Neural cell (in vitro differentiated cells): ENCODE measurements at regions not wholly inside any gene's neighbourhood (a gene's known extent, or its start where the extent isn't known, plus 50 kb on each side); places are given as distances from the start of the nearest gene placed in this dataset.

Experiments used
- H2AFZ ChIP-seq: fragments of 200-600, 300-800 bp; sonication (generic), shearing (Covaris generic); 2 replicates; pipeline ENCODE4 v1.6.0; 2014; ENCODE audit warnings: low read depth, mild to moderate bottlenecking, antibody characterized with exemption, low read length, moderate library complexity
- H3F3A ChIP-seq: fragments of 200-600 bp; shearing (Covaris generic); 2 replicates; pipeline ENCODE4 v1.6.1; 2016; ENCODE audit warnings: mild to moderate bottlenecking, moderate library complexity, mixed read lengths, antibody characterized with exemption, low read length; ENCODE audit not compliant: insufficient read depth, poor library complexity, severe bottlenecking
- H3K27ac ChIP-seq: fragments of 200-600, 300-800 bp; sonication (generic), shearing (Covaris generic); 2 replicates; pipeline ENCODE4 v1.5.1; 2014; ENCODE audit warnings: mild to moderate bottlenecking, low read length, moderate library complexity
- H3K27me3 ChIP-seq: fragments of 300-800, 200-600 bp; sonication (generic), shearing (Covaris generic); 2 replicates; pipeline ENCODE4 v1.6.0; 2014; ENCODE audit warnings: mild to moderate bottlenecking, low read depth, low read length, moderate library complexity; ENCODE audit not compliant: insufficient read depth
- H3K36me3 ChIP-seq: fragments of 300-800, 200-600 bp; sonication (generic), shearing (Covaris generic); 2 replicates; pipeline ENCODE4 v1.5.1; 2014; ENCODE audit warnings: mild to moderate bottlenecking, antibody characterized with exemption, low read length, moderate library complexity; ENCODE audit not compliant: insufficient read depth
- H3K4me2 ChIP-seq: fragments of 300-800, 200-600 bp; sonication (generic), shearing (Covaris generic); 2 replicates; pipeline ENCODE4 v1.6.0; 2014; ENCODE audit warnings: mild to moderate bottlenecking, low read length
- H3K4me3 ChIP-seq: fragments of 300-800, 200-600 bp; sonication (generic), shearing (Covaris generic); 2 replicates; pipeline ENCODE4 v1.5.1; 2014; ENCODE audit warnings: mild to moderate bottlenecking, low read length, moderate library complexity
- H3K79me2 ChIP-seq: fragments of 200-600 bp; shearing (Covaris generic); replicated peaks from 2 replicates; pipeline ENCODE4 v1.6.0; 2014; ENCODE audit warnings: mild to moderate bottlenecking, low read length, moderate library complexity; ENCODE audit not compliant: insufficient read depth
- H3K9ac ChIP-seq: fragments of 300-800, 200-600 bp; sonication (generic), shearing (Covaris generic); 2 replicates; pipeline ENCODE4 v1.6.1; 2016; ENCODE audit warnings: mild to moderate bottlenecking, low read length, mixed read lengths
- H3K9me2 ChIP-seq: fragments of 200-600 bp; shearing (Covaris generic); 2 replicates; pipeline ENCODE4 v1.6.1; 2016; ENCODE audit warnings: mild to moderate bottlenecking, low read length, mixed read lengths; ENCODE audit not compliant: insufficient read depth
- H3K9me3 ChIP-seq: fragments of 200-600, 300-800 bp; sonication (generic), shearing (Covaris generic); 2 replicates; pipeline ENCODE4 v1.6.1; 2016; ENCODE audit warnings: mild to moderate bottlenecking, mixed run types, low read length, moderate library complexity, mixed read lengths
- H4K20me1 ChIP-seq: fragments of 200-600 bp; shearing (Covaris generic); 2 replicates; pipeline ENCODE4 v1.6.1; 2016; ENCODE audit warnings: mild to moderate bottlenecking, mixed run types; ENCODE audit not compliant: insufficient read depth
- EP300 ChIP-seq: fragments of 450-650 bp; conservative IDR thresholded peaks from 2 replicates; pipeline ENCODE4 v1.6.1; 2014; ENCODE audit warnings: antibody characterized with exemption, mild to moderate bottlenecking, moderate library complexity; ENCODE audit not compliant: poor library complexity, severe bottlenecking
- EZH2 ChIP-seq: fragments of 200-600, 300-800 bp; shearing (Covaris generic), sonication (generic); IDR thresholded peaks from 2 replicates; pipeline ENCODE4 v1.6.1; 2014; ENCODE audit warnings: antibody characterized with exemption, low read length, borderline replicate concordance, mild to moderate bottlenecking; ENCODE audit not compliant: insufficient read depth, poor library complexity, severe bottlenecking
- MXI1 ChIP-seq: fragments of 450-650 bp; conservative IDR thresholded peaks from 2 replicates; pipeline ENCODE4 v1.6.1; 2014; ENCODE audit warnings: antibody characterized with exemption, mild to moderate bottlenecking; ENCODE audit not compliant: poor library complexity, severe bottlenecking
- POLR2AphosphoS5 ChIP-seq: IDR thresholded peaks from 2 replicates; pipeline ENCODE4 v1.6.1; 2012
- RAD21 ChIP-seq: fragments of 450-650 bp; conservative IDR thresholded peaks from 2 replicates; pipeline ENCODE4 v1.6.1; 2014; ENCODE audit warnings: antibody characterized with exemption, mild to moderate bottlenecking, moderate library complexity
- SMC3 ChIP-seq: fragments of 450-650 bp; conservative IDR thresholded peaks from 2 replicates; pipeline ENCODE4 v1.6.1; 2014; ENCODE audit warnings: antibody characterized with exemption, mild to moderate bottlenecking, moderate library complexity; ENCODE audit not compliant: poor library complexity
- TAF1 ChIP-seq: IDR thresholded peaks from 2 replicates; pipeline ENCODE4 v1.6.1; 2012; ENCODE audit warnings: low read depth
- TF ChIP-seq, protein P1 (sequence below): fragments of 450-650 bp; IDR thresholded peaks from 2 replicates; pipeline ENCODE4 v1.5.1; 2014; ENCODE audit warnings: antibody characterized with exemption, mild to moderate bottlenecking, moderate library complexity; ENCODE audit not compliant: poor library complexity, severe bottlenecking
- TF ChIP-seq, protein P2 (sequence below): IDR thresholded peaks from 2 replicates; pipeline ENCODE4 v1.6.1; 2012; ENCODE audit warnings: borderline replicate concordance

DNA sequence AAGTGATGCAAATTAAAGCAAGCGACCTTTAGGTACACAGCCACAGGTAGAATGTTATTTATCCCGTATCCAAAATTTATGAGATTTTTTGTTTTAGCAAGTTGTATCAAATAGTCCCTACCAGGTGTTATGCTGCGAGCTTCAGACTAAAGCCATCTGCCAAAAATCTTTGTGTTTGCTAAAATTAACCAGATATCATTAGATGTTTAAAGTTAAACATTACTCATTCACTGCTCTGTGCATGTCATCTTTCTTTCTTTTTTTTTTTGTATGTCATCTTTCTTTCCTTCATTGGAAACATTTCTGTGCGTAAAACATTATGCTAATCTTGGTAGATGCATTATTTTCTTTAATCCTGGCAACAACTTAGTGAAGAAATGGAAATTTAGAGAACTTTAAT is 173.1 kb downstream of the FHIP1A start:
- Histone ChIP-seq H3K4me3 (no peak overlapping the region), H3K9me2 (no peaks in the 10 kb centered on the region), H3K27me3 (no peaks in the 10 kb centered on the region), H3K9ac (no peak overlapping the region), H4K20me1 (no peaks in the 10 kb centered on the region), H3K9me3 (no peaks in the 10 kb centered on the region), H3K79me2 (no peaks in the 10 kb centered on the region), H3K4me2 (no peak overlapping the region), H3K36me3 (no peaks in the 10 kb centered on the region), H3K27ac (no peak overlapping the region), H2AFZ (no peak overlapping the region), H3F3A (no peaks in the 10 kb centered on the region)
- no peak for TF ChIP-seq SMC3
- TF ChIP-seq EZH2 = no peak
- TF ChIP-seq, protein P1, sequence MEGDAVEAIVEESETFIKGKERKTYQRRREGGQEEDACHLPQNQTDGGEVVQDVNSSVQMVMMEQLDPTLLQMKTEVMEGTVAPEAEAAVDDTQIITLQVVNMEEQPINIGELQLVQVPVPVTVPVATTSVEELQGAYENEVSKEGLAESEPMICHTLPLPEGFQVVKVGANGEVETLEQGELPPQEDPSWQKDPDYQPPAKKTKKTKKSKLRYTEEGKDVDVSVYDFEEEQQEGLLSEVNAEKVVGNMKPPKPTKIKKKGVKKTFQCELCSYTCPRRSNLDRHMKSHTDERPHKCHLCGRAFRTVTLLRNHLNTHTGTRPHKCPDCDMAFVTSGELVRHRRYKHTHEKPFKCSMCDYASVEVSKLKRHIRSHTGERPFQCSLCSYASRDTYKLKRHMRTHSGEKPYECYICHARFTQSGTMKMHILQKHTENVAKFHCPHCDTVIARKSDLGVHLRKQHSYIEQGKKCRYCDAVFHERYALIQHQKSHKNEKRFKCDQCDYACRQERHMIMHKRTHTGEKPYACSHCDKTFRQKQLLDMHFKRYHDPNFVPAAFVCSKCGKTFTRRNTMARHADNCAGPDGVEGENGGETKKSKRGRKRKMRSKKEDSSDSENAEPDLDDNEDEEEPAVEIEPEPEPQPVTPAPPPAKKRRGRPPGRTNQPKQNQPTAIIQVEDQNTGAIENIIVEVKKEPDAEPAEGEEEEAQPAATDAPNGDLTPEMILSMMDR = no peak
- TF ChIP-seq POLR2AphosphoS5 = no peak
- no peak for TF ChIP-seq RAD21
- no peak for TF ChIP-seq EP300
- TF ChIP-seq TAF1 = no peak
- no peak for TF ChIP-seq MXI1
- TF ChIP-seq, protein P2, sequence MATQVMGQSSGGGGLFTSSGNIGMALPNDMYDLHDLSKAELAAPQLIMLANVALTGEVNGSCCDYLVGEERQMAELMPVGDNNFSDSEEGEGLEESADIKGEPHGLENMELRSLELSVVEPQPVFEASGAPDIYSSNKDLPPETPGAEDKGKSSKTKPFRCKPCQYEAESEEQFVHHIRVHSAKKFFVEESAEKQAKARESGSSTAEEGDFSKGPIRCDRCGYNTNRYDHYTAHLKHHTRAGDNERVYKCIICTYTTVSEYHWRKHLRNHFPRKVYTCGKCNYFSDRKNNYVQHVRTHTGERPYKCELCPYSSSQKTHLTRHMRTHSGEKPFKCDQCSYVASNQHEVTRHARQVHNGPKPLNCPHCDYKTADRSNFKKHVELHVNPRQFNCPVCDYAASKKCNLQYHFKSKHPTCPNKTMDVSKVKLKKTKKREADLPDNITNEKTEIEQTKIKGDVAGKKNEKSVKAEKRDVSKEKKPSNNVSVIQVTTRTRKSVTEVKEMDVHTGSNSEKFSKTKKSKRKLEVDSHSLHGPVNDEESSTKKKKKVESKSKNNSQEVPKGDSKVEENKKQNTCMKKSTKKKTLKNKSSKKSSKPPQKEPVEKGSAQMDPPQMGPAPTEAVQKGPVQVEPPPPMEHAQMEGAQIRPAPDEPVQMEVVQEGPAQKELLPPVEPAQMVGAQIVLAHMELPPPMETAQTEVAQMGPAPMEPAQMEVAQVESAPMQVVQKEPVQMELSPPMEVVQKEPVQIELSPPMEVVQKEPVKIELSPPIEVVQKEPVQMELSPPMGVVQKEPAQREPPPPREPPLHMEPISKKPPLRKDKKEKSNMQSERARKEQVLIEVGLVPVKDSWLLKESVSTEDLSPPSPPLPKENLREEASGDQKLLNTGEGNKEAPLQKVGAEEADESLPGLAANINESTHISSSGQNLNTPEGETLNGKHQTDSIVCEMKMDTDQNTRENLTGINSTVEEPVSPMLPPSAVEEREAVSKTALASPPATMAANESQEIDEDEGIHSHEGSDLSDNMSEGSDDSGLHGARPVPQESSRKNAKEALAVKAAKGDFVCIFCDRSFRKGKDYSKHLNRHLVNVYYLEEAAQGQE = no peak

DNA sequence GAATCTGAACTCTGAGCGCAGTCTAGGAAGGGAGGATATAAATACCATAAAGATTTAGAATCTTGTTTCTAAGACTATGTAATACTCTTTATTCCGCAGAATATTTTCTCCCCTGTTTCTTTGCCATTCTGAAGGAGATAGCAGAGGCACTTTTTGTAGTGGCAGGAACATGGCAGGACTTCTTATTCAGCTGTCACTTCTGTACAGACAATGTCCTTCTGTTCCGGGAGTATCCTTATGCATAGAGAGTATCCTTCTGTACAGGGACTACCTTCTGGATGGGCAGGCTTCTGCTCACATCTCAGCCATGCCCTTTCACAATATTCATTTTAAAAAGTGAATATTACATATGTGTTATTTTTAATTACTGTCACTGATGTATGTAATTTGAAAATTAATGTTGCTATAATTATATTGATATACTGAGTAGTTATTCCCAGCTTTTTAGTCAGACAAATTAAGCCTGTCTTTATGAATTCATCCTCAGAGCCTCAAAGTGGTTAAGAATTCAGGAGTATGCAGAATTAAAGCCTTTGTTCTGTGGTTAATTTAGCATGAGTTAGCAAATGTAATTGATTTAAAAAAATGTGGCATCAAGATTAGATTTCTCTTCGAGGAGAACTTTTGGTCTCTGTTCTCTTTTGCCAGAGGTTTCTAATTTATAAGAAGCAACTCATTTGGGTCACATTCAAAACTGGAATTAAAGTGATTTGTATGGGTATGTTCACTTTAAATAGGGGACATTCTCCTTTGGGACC is 174.4 kb downstream of the FHIP1A start:
- H3K27me3 ChIP-seq = no peaks in the 10 kb centered on the region
- H2AFZ ChIP-seq = no peak overlapping the region
- H3K9me3 ChIP-seq = no peaks in the 10 kb centered on the region
- no peak overlapping the region for H3K27ac ChIP-seq
- no peak overlapping the region for H3K9ac ChIP-seq
- TF ChIP-seq RAD21 (no peak), MXI1 (no peak), EZH2 (no peak), POLR2AphosphoS5 (no peak), TAF1 (no peak), SMC3 (no peak), EP300 (no peak)
- TF ChIP-seq, protein P1 = no peak
- TF ChIP-seq, protein P2 = no peak
- H3K9me2 ChIP-seq = no peaks in the 10 kb centered on the region
- no peaks in the 10 kb centered on the region for H3K36me3 ChIP-seq
- no peak overlapping the region for H3K4me2 ChIP-seq
- H4K20me1 ChIP-seq = no peaks in the 10 kb centered on the region
- H3F3A ChIP-seq = no peaks in the 10 kb centered on the region
- H3K4me3 ChIP-seq = no peak overlapping the region
- no peaks in the 10 kb centered on the region for H3K79me2 ChIP-seq
